ENCODE measurements at regions not wholly inside any gene's neighbourhood (a gene's known extent, or its start where the extent isn't known, plus 50 kb on each side); places are given as distances from the start of the nearest gene placed in this dataset.

GRCh38 chr6:49004801-49005200 is 458.3 kb downstream of the MMUT start:
- WGBS, 2 donors = 58 to 64% methylated on average over 2 of the region's 2 CpGs
- H3K27ac ChIP-seq (ENCODE audit: low read depth in 1 of 2, low read length in 2 of 2) = no peak overlapping the region
- H3K4me3 ChIP-seq (ENCODE audit: low read length in 2 of 2) = no peak overlapping the region
- intact Hi-C loops (cut with DNase I) = no loop called here
- no peaks in the 10 kb centered on the region for H3K9me3 ChIP-seq (ENCODE audit: control insufficient read depth, low read length)
- DNase-seq (no peak), ATAC-seq (ENCODE audit: low FRiP score) (no peak)
- H3K27me3 ChIP-seq (ENCODE audit: control insufficient read depth in 1 of 2, insufficient read depth in 2 of 2, low read length in 1 of 2) = no peaks in the 10 kb centered on the region
- no peaks in the 10 kb centered on the region for H3K4me1 ChIP-seq (ENCODE audit: control insufficient read depth in 1 of 2, insufficient read depth in 2 of 2, low read length in 2 of 2)
- no peaks in the 10 kb centered on the region for H3K36me3 ChIP-seq (ENCODE audit: control insufficient read depth in 1 of 2, insufficient read depth in 2 of 2, low read length in 1 of 2)

DNA sequence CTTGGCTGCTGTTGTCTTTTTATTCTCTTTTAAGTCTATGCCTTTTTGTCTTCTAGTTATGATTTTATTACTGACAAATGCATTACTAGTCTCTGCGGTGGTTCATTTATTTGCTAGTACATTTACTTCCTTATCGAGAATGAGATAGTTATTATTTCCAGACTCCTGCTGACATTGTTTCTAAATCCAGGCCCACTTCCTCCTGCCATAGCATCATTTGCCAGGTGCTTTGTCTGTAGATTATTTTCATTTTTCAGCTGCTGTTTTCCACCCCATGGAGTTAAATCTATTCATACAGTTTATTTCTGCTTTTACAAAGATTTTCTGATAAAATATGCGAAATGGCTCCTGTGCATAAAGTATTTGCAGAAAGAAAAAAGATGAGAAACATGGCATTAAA is 459.7 kb downstream of the MMUT start:
- no peak overlapping the region for H3K4me3 ChIP-seq (ENCODE audit: low read length in 2 of 2)
- no peak overlapping the region for H3K27ac ChIP-seq (ENCODE audit: low read depth in 1 of 2, low read length in 2 of 2)
- 45 to 52% methylated on average over 3 of the region's 3 CpGs for WGBS, 2 donors
- no peaks in the 10 kb centered on the region for H3K4me1 ChIP-seq (ENCODE audit: control insufficient read depth in 1 of 2, insufficient read depth in 2 of 2, low read length in 2 of 2)
- intact Hi-C loops (cut with DNase I) = no loop called here
- no peaks in the 10 kb centered on the region for H3K36me3 ChIP-seq (ENCODE audit: control insufficient read depth in 1 of 2, insufficient read depth in 2 of 2, low read length in 1 of 2)
- no peaks in the 10 kb centered on the region for H3K27me3 ChIP-seq (ENCODE audit: control insufficient read depth in 1 of 2, insufficient read depth in 2 of 2, low read length in 1 of 2)
- DNase-seq = no peak
- H3K9me3 ChIP-seq (ENCODE audit: control insufficient read depth, low read length) = no peaks in the 10 kb centered on the region
- ATAC-seq (ENCODE audit: low FRiP score) = no peak

- H3K27ac ChIP-seq (ENCODE audit: low read depth in 1 of 2, low read length in 2 of 2) = no peak overlapping the region
- no peaks in the 10 kb centered on the region for H3K4me1 ChIP-seq (ENCODE audit: control insufficient read depth in 1 of 2, insufficient read depth in 2 of 2, low read length in 2 of 2)
- DNase-seq = no peak
- intact Hi-C loops (cut with DNase I) = no loop called here
- ATAC-seq (ENCODE audit: low FRiP score) = no peak
- no peaks in the 10 kb centered on the region for H3K27me3 ChIP-seq (ENCODE audit: control insufficient read depth in 1 of 2, insufficient read depth in 2 of 2, low read length in 1 of 2)
- H3K4me3 ChIP-seq (ENCODE audit: low read length in 2 of 2) = no peak overlapping the region
- H3K36me3 ChIP-seq (ENCODE audit: control insufficient read depth in 1 of 2, insufficient read depth in 2 of 2, low read length in 1 of 2) = no peaks in the 10 kb centered on the region
- no peaks in the 10 kb centered on the region for H3K9me3 ChIP-seq (ENCODE audit: control insufficient read depth, low read length)
These were observed 461.1 kb downstream of the MMUT start for GRCh38 chr6:49001856-49002541.

GRCh38 chr6:48998574-48998973 is 464.5 kb downstream of the MMUT start:
- ATAC-seq (ENCODE audit: low FRiP score) = no peak
- no peak overlapping the region for H3K4me3 ChIP-seq (ENCODE audit: low read length in 2 of 2)
- intact Hi-C loops (cut with DNase I) = no loop called here

DNA sequence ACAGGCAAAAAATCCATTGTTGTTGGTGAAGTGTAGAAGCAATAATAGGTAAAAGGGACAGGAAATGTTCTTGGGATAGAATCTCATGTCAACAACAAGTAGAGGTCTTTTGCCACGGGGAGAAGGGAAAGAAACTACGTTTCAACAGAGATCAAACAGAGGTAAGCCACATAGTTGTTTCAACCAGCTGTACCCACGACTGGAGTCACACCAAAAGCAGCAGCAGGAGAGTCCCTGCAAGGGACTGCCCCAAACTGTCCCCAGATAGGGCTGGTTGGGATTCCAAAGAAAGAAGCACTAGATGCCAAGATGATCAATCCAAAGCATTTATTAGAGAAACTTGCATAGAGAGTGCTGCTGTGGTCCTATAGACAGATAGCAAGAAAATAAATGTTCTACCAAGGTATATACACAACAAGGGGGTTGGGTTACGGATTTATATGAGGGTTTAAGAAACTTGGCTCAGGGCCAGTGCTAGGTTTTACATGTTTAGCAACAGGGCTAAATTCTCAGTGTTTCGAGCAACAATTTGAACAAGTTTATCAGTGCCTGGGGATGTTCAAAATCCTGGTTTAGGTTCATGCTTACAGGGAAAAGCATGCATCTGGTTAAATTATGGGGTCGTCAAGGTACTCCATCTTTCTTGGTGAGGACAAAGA is 466.5 kb downstream of the MMUT start:
- WGBS, 2 donors = 84 to 87% methylated on average over 6 of the region's 6 CpGs
- intact Hi-C loops (cut with DNase I) = no loop called here
- H3K4me1 ChIP-seq (ENCODE audit: control insufficient read depth in 1 of 2, insufficient read depth in 2 of 2, low read length in 2 of 2) = no peaks in the 10 kb centered on the region
- H3K4me3 ChIP-seq (ENCODE audit: low read length in 2 of 2) = no peak overlapping the region
- ATAC-seq (ENCODE audit: low FRiP score) (no peak), DNase-seq (no peak)
- H3K36me3 ChIP-seq (ENCODE audit: control insufficient read depth in 1 of 2, insufficient read depth in 2 of 2, low read length in 1 of 2) = no peaks in the 10 kb centered on the region
- H3K27ac ChIP-seq (ENCODE audit: low read depth in 1 of 2, low read length in 2 of 2) = no peak overlapping the region
- H3K9me3 ChIP-seq (ENCODE audit: control insufficient read depth, low read length) = no peaks in the 10 kb centered on the region
- no peaks in the 10 kb centered on the region for H3K27me3 ChIP-seq (ENCODE audit: control insufficient read depth in 1 of 2, insufficient read depth in 2 of 2, low read length in 1 of 2)

More at GRCh38 chr6:48998574-48998973, 464.5 kb downstream of the MMUT start:
- Histone ChIP-seq H3K4me1 (ENCODE audit: control insufficient read depth in 1 of 2, insufficient read depth in 2 of 2, low read length in 2 of 2) (no peaks in the 10 kb centered on the region), H3K27ac (ENCODE audit: low read depth in 1 of 2, low read length in 2 of 2) (no peak overlapping the region), H3K9me3 (ENCODE audit: control insufficient read depth, low read length) (no peaks in the 10 kb centered on the region), H3K36me3 (ENCODE audit: control insufficient read depth in 1 of 2, insufficient read depth in 2 of 2, low read length in 1 of 2) (no peaks in the 10 kb centered on the region), H3K27me3 (ENCODE audit: control insufficient read depth in 1 of 2, insufficient read depth in 2 of 2, low read length in 1 of 2) (no peaks in the 10 kb centered on the region)
- no peak for DNase-seq

DNA sequence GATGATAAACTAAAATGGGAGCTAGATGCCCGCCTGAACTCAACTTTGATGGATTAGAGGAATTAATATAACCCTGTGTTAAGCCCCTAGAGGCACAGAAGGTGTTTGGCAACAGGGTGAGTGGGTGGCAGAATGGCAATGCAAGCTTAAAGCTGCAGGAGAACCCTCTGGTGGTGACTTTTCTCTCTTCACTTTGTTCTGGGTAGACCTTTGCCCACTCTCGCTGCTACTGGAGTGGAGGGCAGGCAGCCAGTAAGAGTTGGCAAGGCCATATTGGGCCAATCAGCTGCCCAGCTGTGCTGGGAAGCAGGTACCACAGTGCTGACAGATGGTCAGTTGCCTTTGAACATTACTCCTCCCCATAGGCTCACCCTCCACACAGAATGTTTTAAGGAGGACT is 468.2 kb downstream of the MMUT start:
- no peaks in the 10 kb centered on the region for H3K9me3 ChIP-seq (ENCODE audit: control insufficient read depth, low read length)
- 59 to 69% methylated on average over 2 of the region's 2 CpGs for WGBS, 2 donors
- no peak overlapping the region for H3K27ac ChIP-seq (ENCODE audit: low read depth in 1 of 2, low read length in 2 of 2)
- intact Hi-C loops (cut with DNase I) = no loop called here
- DNase-seq (no peak), ATAC-seq (ENCODE audit: low FRiP score) (no peak)
- H3K4me1 ChIP-seq (ENCODE audit: control insufficient read depth in 1 of 2, insufficient read depth in 2 of 2, low read length in 2 of 2) = no peaks in the 10 kb centered on the region
- no peaks in the 10 kb centered on the region for H3K36me3 ChIP-seq (ENCODE audit: control insufficient read depth in 1 of 2, insufficient read depth in 2 of 2, low read length in 1 of 2)
- no peak overlapping the region for H3K4me3 ChIP-seq (ENCODE audit: low read length in 2 of 2)
- no peaks in the 10 kb centered on the region for H3K27me3 ChIP-seq (ENCODE audit: control insufficient read depth in 1 of 2, insufficient read depth in 2 of 2, low read length in 1 of 2)

- H3K36me3 ChIP-seq (ENCODE audit: control insufficient read depth in 1 of 2, insufficient read depth in 2 of 2, low read length in 1 of 2) = no peaks in the 10 kb centered on the region
- no peak overlapping the region for H3K4me3 ChIP-seq (ENCODE audit: low read length in 2 of 2)
- peaks cover 3% of the 10 kb centered on the region for H3K9me3 ChIP-seq (ENCODE audit: control insufficient read depth, low read length)
- H3K27ac ChIP-seq (ENCODE audit: low read depth in 1 of 2, low read length in 2 of 2) = no peak overlapping the region
- DNase-seq = no peak
- WGBS, 2 donors = 94% methylated on average over 5 of the region's 5 CpGs
- no peak for ATAC-seq (ENCODE audit: low FRiP score)
- no peaks in the 10 kb centered on the region for H3K27me3 ChIP-seq (ENCODE audit: control insufficient read depth in 1 of 2, insufficient read depth in 2 of 2, low read length in 1 of 2)
- intact Hi-C loops (cut with DNase I) = no loop called here
- no peaks in the 10 kb centered on the region for H3K4me1 ChIP-seq (ENCODE audit: control insufficient read depth in 1 of 2, insufficient read depth in 2 of 2, low read length in 2 of 2)
These were observed 472.3 kb downstream of the MMUT start for GRCh38 chr6:48990739-48991138.

- 94 to 95% methylated on average over 4 of the region's 4 CpGs for WGBS, 2 donors
- intact Hi-C loops (cut with DNase I) = no loop called here
- DNase-seq = no peak
These were observed 476.2 kb downstream of the MMUT start for GRCh38 chr6:48986845-48987244.

GRCh38 chr6:48986105-48986504 is 476.9 kb downstream of the MMUT start:
- H3K36me3 ChIP-seq (ENCODE audit: control insufficient read depth in 1 of 2, insufficient read depth in 2 of 2, low read length in 1 of 2) = no peaks in the 10 kb centered on the region
- ATAC-seq (ENCODE audit: low FRiP score) = no peak
- DNase-seq = no peak
- no peaks in the 10 kb centered on the region for H3K4me1 ChIP-seq (ENCODE audit: control insufficient read depth in 1 of 2, insufficient read depth in 2 of 2, low read length in 2 of 2)
- H3K27me3 ChIP-seq (ENCODE audit: control insufficient read depth in 1 of 2, insufficient read depth in 2 of 2, low read length in 1 of 2) = no peaks in the 10 kb centered on the region
- H3K9me3 ChIP-seq (ENCODE audit: control insufficient read depth, low read length) = peaks cover 4% of the 10 kb centered on the region
- intact Hi-C loops (cut with DNase I) = no loop called here
- H3K4me3 ChIP-seq (ENCODE audit: low read length in 2 of 2) = no peak overlapping the region
- no peak overlapping the region for H3K27ac ChIP-seq (ENCODE audit: low read depth in 1 of 2, low read length in 2 of 2)
- WGBS, 2 donors = 34 to 35% methylated on average over 2 of the region's 2 CpGs

More at GRCh38 chr6:48986845-48987244, 476.2 kb downstream of the MMUT start:
- Histone ChIP-seq H3K36me3 (ENCODE audit: control insufficient read depth in 1 of 2, insufficient read depth in 2 of 2, low read length in 1 of 2) (no peaks in the 10 kb centered on the region), H3K4me1 (ENCODE audit: control insufficient read depth in 1 of 2, insufficient read depth in 2 of 2, low read length in 2 of 2) (no peaks in the 10 kb centered on the region), H3K4me3 (ENCODE audit: low read length in 2 of 2) (no peak overlapping the region), H3K27ac (ENCODE audit: low read depth in 1 of 2, low read length in 2 of 2) (no peak overlapping the region), H3K9me3 (ENCODE audit: control insufficient read depth, low read length) (peaks cover 4% of the 10 kb centered on the region), H3K27me3 (ENCODE audit: control insufficient read depth in 1 of 2, insufficient read depth in 2 of 2, low read length in 1 of 2) (no peaks in the 10 kb centered on the region)
- peak; percentile 29 for ATAC-seq (ENCODE audit: low FRiP score)
